ENCODE measurements at regions not wholly inside any gene's neighbourhood (a gene's known extent, or its start where the extent isn't known, plus 50 kb on each side); places are given as distances from the start of the nearest gene placed in this dataset.

DNA sequence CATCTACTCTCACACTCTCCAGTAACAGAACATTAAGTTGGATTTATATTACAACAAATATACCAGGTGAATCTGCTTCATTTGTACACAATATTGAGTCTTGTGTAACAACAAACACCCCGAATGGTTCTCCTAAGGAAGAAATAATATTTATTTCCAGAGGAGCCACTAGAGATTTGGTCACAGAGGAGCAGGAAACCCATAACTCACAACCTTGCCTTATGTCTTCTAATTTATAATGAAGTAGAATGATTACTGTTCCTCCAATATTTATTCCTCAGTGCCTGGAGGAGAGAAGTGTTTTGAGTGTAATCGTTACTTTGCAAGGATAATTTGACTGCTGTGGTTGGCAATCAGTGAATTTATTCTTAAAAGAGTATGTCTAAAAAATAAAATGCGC, 1243.7 kb upstream of the PCDH20 start (continued):
- TF ChIP-seq, protein P1, sequence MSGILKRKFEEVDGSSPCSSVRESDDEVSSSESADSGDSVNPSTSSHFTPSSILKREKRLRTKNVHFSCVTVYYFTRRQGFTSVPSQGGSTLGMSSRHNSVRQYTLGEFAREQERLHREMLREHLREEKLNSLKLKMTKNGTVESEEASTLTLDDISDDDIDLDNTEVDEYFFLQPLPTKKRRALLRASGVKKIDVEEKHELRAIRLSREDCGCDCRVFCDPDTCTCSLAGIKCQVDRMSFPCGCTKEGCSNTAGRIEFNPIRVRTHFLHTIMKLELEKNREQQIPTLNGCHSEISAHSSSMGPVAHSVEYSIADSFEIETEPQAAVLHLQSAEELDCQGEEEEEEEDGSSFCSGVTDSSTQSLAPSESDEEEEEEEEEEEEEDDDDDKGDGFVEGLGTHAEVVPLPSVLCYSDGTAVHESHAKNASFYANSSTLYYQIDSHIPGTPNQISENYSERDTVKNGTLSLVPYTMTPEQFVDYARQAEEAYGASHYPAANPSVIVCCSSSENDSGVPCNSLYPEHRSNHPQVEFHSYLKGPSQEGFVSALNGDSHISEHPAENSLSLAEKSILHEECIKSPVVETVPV (CRISPR knock-in tag; IDR thresholded peaks at IDR 0.05), result no peak
- no peak for TF ChIP-seq ZFP3 (CRISPR knock-in tag; IDR thresholded peaks at IDR 0.05)
- no peak for TF ChIP-seq ZNF70 (CRISPR knock-in tag; IDR thresholded peaks at IDR 0.05)
- TF ChIP-seq ZC3H10 (CRISPR knock-in tag; IDR thresholded peaks at IDR 0.05), result no peak
- no peak for TF ChIP-seq PPARA (CRISPR knock-in tag; IDR thresholded peaks at IDR 0.05; ENCODE audit: borderline replicate concordance)
- no peak for TF ChIP-seq ZNF565 (CRISPR knock-in tag; conservative IDR thresholded peaks at IDR 0.05; ENCODE audit: low read depth)
- no peak for TF ChIP-seq TCF4 (CRISPR knock-in tag; IDR thresholded peaks at IDR 0.05; ENCODE audit: borderline replicate concordance)
- no peak for TF ChIP-seq CSDC2 (CRISPR knock-in tag; IDR thresholded peaks at IDR 0.05)

DNA sequence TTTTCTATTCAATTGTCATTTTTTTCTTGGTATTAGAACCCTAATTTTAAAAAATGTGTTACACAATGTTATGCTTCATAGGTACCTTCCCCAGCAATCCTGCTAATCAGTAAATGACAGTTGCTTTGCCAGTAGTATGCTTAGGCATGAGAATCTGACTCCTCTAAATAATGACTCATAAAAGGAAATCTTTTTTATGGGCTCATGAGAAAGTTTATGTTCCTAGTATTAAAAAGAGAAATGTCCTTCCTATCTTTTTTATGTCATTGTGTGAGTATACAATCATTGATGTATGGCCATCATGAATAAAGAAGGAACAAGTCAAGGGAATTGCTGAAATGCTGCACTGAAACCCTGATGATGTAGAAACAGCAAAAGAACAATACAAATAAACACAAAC, 1237.7 kb upstream of the PCDH20 start:
- TF ChIP-seq ZFP3 (CRISPR knock-in tag; IDR thresholded peaks at IDR 0.05) (no peak), BACH2 (CRISPR knock-in tag; IDR thresholded peaks at IDR 0.05; ENCODE audit: borderline replicate concordance) (no peak), OSR1 (CRISPR knock-in tag; IDR thresholded peaks at IDR 0.05) (no peak), SNAI2 (CRISPR knock-in tag; IDR thresholded peaks at IDR 0.05) (no peak), TOX (CRISPR knock-in tag; IDR thresholded peaks at IDR 0.05; ENCODE audit: borderline replicate concordance) (no peak), ZNF565 (CRISPR knock-in tag; conservative IDR thresholded peaks at IDR 0.05; ENCODE audit: low read depth) (no peak), CSDC2 (CRISPR knock-in tag; IDR thresholded peaks at IDR 0.05) (no peak)
- TF ChIP-seq, protein P2, sequence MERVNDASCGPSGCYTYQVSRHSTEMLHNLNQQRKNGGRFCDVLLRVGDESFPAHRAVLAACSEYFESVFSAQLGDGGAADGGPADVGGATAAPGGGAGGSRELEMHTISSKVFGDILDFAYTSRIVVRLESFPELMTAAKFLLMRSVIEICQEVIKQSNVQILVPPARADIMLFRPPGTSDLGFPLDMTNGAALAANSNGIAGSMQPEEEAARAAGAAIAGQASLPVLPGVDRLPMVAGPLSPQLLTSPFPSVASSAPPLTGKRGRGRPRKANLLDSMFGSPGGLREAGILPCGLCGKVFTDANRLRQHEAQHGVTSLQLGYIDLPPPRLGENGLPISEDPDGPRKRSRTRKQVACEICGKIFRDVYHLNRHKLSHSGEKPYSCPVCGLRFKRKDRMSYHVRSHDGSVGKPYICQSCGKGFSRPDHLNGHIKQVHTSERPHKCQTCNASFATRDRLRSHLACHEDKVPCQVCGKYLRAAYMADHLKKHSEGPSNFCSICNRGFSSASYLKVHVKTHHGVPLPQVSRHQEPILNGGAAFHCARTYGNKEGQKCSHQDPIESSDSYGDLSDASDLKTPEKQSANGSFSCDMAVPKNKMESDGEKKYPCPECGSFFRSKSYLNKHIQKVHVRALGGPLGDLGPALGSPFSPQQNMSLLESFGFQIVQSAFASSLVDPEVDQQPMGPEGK (CRISPR knock-in tag; IDR thresholded peaks at IDR 0.05; ENCODE audit: borderline replicate concordance), result no peak
- TF ChIP-seq, protein P3, sequence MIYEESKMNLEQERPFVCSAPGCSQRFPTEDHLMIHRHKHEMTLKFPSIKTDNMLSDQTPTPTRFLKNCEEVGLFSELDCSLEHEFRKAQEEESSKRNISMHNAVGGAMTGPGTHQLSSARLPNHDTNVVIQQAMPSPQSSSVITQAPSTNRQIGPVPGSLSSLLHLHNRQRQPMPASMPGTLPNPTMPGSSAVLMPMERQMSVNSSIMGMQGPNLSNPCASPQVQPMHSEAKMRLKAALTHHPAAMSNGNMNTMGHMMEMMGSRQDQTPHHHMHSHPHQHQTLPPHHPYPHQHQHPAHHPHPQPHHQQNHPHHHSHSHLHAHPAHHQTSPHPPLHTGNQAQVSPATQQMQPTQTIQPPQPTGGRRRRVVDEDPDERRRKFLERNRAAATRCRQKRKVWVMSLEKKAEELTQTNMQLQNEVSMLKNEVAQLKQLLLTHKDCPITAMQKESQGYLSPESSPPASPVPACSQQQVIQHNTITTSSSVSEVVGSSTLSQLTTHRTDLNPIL (CRISPR knock-in tag; IDR thresholded peaks at IDR 0.05; ENCODE audit: low read depth), result no peak
- ATAC-seq, result no peak

DNA sequence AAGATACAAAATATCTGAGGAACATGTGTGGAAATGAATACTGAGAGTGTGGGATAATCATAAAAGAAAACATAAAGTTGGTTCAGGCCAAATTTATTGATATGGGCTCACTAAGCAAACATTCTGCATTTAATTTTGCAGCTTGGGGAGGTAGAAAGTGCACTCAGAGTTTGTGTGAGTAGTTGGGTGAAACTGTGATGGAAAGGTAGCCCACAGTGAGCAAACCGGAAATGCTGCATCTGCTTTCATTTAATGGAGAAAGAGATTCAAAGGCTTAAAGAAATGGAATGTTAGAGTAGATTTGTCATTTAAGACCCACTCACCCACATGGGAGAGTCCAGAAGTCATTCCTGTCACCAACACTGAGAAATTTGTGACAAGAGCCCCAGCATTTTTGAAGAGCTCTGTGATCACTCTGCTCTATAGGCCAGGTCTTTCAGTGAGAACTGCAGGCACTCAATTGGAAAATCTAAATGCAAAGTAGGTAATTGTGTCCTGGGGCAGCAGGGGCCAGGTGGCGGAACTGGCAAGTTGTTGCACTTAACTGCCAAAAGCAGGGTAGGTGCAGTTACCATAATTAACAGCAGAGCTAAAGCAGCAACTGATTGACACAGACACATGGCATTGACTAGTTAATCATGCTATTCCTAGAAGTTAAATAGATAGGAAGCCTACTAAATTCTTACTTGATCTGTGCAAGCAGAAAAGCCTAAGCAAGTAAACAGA, 1228.3 kb upstream of the PCDH20 start:
- no peak for ATAC-seq
- TF ChIP-seq, protein P2 (CRISPR knock-in tag; IDR thresholded peaks at IDR 0.05; ENCODE audit: borderline replicate concordance), result no peak
- TF ChIP-seq SNAI2 (CRISPR knock-in tag; IDR thresholded peaks at IDR 0.05), result no peak
- TF ChIP-seq ESRRG (CRISPR knock-in tag; IDR thresholded peaks at IDR 0.05), result no peak
- TF ChIP-seq ZFP30 (CRISPR knock-in tag; IDR thresholded peaks at IDR 0.05), result no peak
- TF ChIP-seq, protein P4, sequence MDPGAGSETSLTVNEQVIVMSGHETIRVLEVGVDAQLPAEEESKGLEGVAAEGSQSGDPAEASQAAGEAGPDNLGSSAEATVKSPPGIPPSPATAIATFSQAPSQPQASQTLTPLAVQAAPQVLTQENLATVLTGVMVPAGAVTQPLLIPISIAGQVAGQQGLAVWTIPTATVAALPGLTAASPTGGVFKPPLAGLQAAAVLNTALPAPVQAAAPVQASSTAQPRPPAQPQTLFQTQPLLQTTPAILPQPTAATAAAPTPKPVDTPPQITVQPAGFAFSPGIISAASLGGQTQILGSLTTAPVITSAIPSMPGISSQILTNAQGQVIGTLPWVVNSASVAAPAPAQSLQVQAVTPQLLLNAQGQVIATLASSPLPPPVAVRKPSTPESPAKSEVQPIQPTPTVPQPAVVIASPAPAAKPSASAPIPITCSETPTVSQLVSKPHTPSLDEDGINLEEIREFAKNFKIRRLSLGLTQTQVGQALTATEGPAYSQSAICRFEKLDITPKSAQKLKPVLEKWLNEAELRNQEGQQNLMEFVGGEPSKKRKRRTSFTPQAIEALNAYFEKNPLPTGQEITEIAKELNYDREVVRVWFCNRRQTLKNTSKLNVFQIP (CRISPR knock-in tag; IDR thresholded peaks at IDR 0.05; ENCODE audit: borderline replicate concordance, low read depth), result no peak
- no peak for TF ChIP-seq OSR1 (CRISPR knock-in tag; IDR thresholded peaks at IDR 0.05)
- no peak for TF ChIP-seq ARNTL (CRISPR knock-in tag; IDR thresholded peaks at IDR 0.05; ENCODE audit: borderline replicate concordance, low read depth)
- TF ChIP-seq, protein P3 (CRISPR knock-in tag; IDR thresholded peaks at IDR 0.05; ENCODE audit: low read depth), result no peak
